Heart left ventricle (tissue), 16 donors: ENCODE measurements at regions not wholly inside any gene's neighbourhood (a gene's known extent, or its start where the extent isn't known, plus 50 kb on each side); places are given as distances from the start of the nearest gene placed in this dataset.

Experiments
- ATAC-seq, 4 donors: fragments of 200-7000 bp; cut with Tn5 transposase; one replicate each; pipeline ENCODE4 v1.9.1; 2020 to 2022; ENCODE audit warnings: moderate library complexity in 4 of 4, mild to moderate bottlenecking in 3 of 4, moderate number of reproducible peaks in 1 of 4
- DNase-seq, 5 donors: peaks; one replicate each; pipeline ENCODE4 v3.0.0-alpha.2; 2020
- H3K27ac ChIP-seq, 12 donors: fragments of 200-600 bp; sonication (generic) in 4 of 12; one replicate each; pipeline versions ENCODE4 v1.5.0 to v1.8.0; 2016 to 2022; ENCODE audit warnings: mild to moderate bottlenecking in 2 of 12
- H3K27me3 ChIP-seq, 9 donors: fragments of 200-600 bp; sonication (generic) in 2 of 9; one replicate each; pipeline versions ENCODE4 v1.5.1 to v1.8.0; 2016 to 2022; ENCODE audit warnings: mild to moderate bottlenecking in 3 of 9
- H3K36me3 ChIP-seq, 9 donors: fragments of 200-600 bp; sonication (generic) in 2 of 9; one replicate each; pipeline versions ENCODE4 v1.5.0 to v1.8.0; 2018 to 2022; ENCODE audit warnings: mild to moderate bottlenecking in 2 of 9
- H3K4me1 ChIP-seq, 12 donors: fragments of 200-600 bp; sonication (generic) in 4 of 12; one replicate each; pipeline versions ENCODE4 v1.5.0 to v1.8.0; 2016 to 2022; ENCODE audit warnings: mild to moderate bottlenecking in 3 of 12
- H3K4me3 ChIP-seq, 12 donors: fragments of 200-600 bp; sonication (generic) in 4 of 12; one replicate each; pipeline versions ENCODE4 v1.5.0 to v1.8.0; 2017 to 2022; ENCODE audit warnings: mild to moderate bottlenecking in 9 of 12, moderate library complexity in 4 of 12
- H3K9me3 ChIP-seq, 12 donors: fragments of 200-600 bp; sonication (generic) in 4 of 12; one replicate each; pipeline versions ENCODE4 v1.5.0 to v1.8.0; 2016 to 2022; ENCODE audit warnings: mild to moderate bottlenecking in 1 of 12
- CTCF ChIP-seq, 12 donors: fragments of 200-600 bp; sonication (generic) in 4 of 12; IDR thresholded peaks; one replicate each; pipeline versions ENCODE4 v1.5.0 to v1.8.0; 2018 to 2022; ENCODE audit warnings: antibody characterized with exemption in 12 of 12, mild to moderate bottlenecking in 5 of 12
- POLR2A ChIP-seq, 2 donors: fragments of 450-650 bp; IDR thresholded peaks; one replicate each; pipeline ENCODE4 v1.6.1; 2017; ENCODE audit warnings: antibody characterized with exemption in 2 of 2, mild to moderate bottlenecking in 2 of 2, moderate library complexity in 2 of 2
- WGBS, 4 donors: extraction: QIAGEN DNeasy Blood & Tissue Kit in 2 of 4; methylation state at CpG; one replicate each; pipeline versions ENCODE4 v1.1.5 to v1.1.7; 2013 to 2018; 5-methylcytosine and 5-hydroxymethylcytosine counted together
- intact Hi-C, 10 donors: fragments of 100-400 bp; cut with DNase I; formaldehyde crosslinking; loops; one replicate each; pipeline versions ENCODE4 v1.11.1 to v1.14.2; 2022
- donor health status: ischemic (EF 13 %, LVEDD 7.1; RV severe dilation, severe dysfunction).
- donor health status: healthy with polysubstance abuse.
- donor health status: DM: no; HTN: yes; CAD: no.
- donor health status: DM: no; HTN: no; CAD: no.
- donor health status: ischemic (EF 25% LVEDD 6.9; RV normal size, moderate dysfunction).
- donor health status: ischemic (EF 25% LVEDD 5.7; RV mildly dilated, moderate dysfunction).
- donor health status: healthy.
- donor health status: DM: yes; HTN: yes; CAD: no.
- donor health status: ischemic (EF 35%, LVEDD 5.7; RV mildly dilated, moderate dysfunction).
- donor health status: nonischemic (EF 11% LVEDD 7.7; RV severe dilation, severe dysfunction).
- donor health status: DM: yes; HTN: yes; CAD: no.
- donor health status: PGD.
- donor health status: ischemic (EF 29% LVEDD 5.4; RV normal size, mild dysfunction).
- donor health status: nonischemic (EF 23%, LVEDD 6.1; RV moderate dilation, normal function).

- no peak overlapping the region for H3K4me3 ChIP-seq
- WGBS, 4 donors: 81 to 87% (median 84%) methylated on average over 5 of the region's 5 CpGs
- TF ChIP-seq CTCF (IDR thresholded peaks at IDR 0.05) (no peak), POLR2A (IDR thresholded peaks at IDR 0.05) (no peak)
- intact Hi-C loops: loop anchor here in 1 of 10 donors (10.0 kb wide), 1 partner anchor 194 kb away; no protein-coding TSS in a partner anchor
- H3K27me3 ChIP-seq: no peaks in the 10 kb centered on the region
- no peak for DNase-seq
- ATAC-seq: no peak
- H3K9me3 ChIP-seq: no peaks in the 10 kb centered on the region
- H3K4me1 ChIP-seq: peaks cover 0 to 37% (median 21%) of the 10 kb centered on the region in 12 donors
- no peak overlapping the region for H3K27ac ChIP-seq
- H3K36me3 ChIP-seq: no peaks in the 10 kb centered on the region
Measured at GRCh38 chr2:158738363-158738762, 56.8 kb upstream of the DAPL1 start.

- no peak for DNase-seq
- TF ChIP-seq CTCF (IDR thresholded peaks at IDR 0.05): no peak
- no peaks in the 10 kb centered on the region for H3K36me3 ChIP-seq
- H3K27ac ChIP-seq: peak overlapping the region in 1 of 12 donors; percentile 64
- H3K9me3 ChIP-seq: no peaks in the 10 kb centered on the region
- WGBS, 4 donors: 50 to 58% (median 54%) methylated on average over 5 of the region's 5 CpGs
- intact Hi-C loops: loop anchor here in 6 of 10 donors (5.0 to 10.0 kb wide), 6 partner anchors 65 to 715 kb away; partner anchors contain the start of genes CCDC148 (in 1 of the 6) and PKP4 (in 1 of the 6)
- peaks cover 0 to 52% (median 27%) of the 10 kb centered on the region in 12 donors for H3K4me1 ChIP-seq
- peak in 3 of 4 donors; percentile 40 to 51 (median 45) for ATAC-seq
- no peaks in the 10 kb centered on the region for H3K27me3 ChIP-seq
- no peak overlapping the region for H3K4me3 ChIP-seq
Measured at GRCh38 chr2:158740127-158740526, 55.0 kb upstream of the DAPL1 start.

DNA sequence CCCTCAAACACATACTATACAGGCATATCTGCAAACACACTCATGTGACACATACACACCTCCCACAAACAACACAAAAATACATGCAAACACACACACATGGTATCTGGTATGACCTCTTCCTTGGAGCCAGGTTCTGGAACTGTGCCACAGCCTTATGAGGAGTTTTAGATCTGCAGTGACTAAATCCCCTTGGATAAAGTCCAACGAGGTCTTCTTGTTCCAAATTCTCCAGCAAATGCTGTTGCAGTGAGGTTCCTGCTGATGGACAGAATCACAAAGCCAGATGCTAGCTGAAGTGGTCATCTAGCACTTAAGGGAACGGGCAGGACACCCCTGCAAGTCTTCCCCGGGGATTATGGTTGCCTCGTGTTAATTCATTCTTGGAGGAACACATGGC lies 54.5 kb upstream of the DAPL1 start:
- TF ChIP-seq POLR2A (IDR thresholded peaks at IDR 0.05): no peak
- no peak for TF ChIP-seq CTCF (IDR thresholded peaks at IDR 0.05)
- H3K9me3 ChIP-seq: no peaks in the 10 kb centered on the region
- DNase-seq (peak in 1 of 5 donors; percentile 45), ATAC-seq (peak in 2 of 4 donors; percentile 6 to 19)
- intact Hi-C loops: loop anchor here in 6 of 10 donors (5.0 to 10.0 kb wide), 6 partner anchors 66 to 716 kb away; partner anchors contain the start of genes CCDC148 (in 1 of the 6) and PKP4 (in 1 of the 6)
- peak overlapping the region in 2 of 12 donors; percentile 64 to 75 for H3K27ac ChIP-seq
- H3K4me3 ChIP-seq: no peak overlapping the region
- no peaks in the 10 kb centered on the region for H3K27me3 ChIP-seq
- H3K4me1 ChIP-seq: peaks cover 0 to 57% (median 30%) of the 10 kb centered on the region in 12 donors
- WGBS, 4 donors: 48 to 70% (median 51%) methylated on average over 3 to 4 of the region's 4 CpGs
- no peaks in the 10 kb centered on the region for H3K36me3 ChIP-seq

DNA sequence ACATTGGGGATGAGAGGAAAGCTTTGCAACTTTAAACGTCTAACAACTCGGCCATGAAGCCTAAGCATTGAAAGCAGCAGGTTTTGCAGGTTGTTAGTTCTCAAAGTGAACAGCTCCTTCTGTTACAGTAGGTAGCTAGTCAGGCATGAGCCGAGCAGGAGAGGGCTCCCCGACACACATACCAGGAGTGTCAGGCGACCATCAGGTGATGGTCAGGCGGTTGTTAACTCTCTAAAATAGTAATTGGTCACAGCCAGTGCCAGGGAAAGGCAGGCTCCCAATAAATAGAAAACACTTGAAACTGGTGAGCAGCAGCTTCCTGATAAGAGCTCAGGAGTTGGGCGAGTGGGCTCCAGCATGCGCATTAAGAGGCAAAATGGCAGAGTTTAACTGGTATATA lies 53.5 kb upstream of the DAPL1 start:
- intact Hi-C loops: loop anchor here in 6 of 10 donors (5.0 to 10.0 kb wide), 6 partner anchors 67 to 717 kb away; partner anchors contain the start of genes CCDC148 (in 1 of the 6) and PKP4 (in 1 of the 6)
- ATAC-seq: peak; percentile 31 to 67 (median 52)
- H3K4me3 ChIP-seq: no peak overlapping the region
- H3K27ac ChIP-seq: peak overlapping the region in 7 of 12 donors; percentile 11 to 77 (median 53)
- H3K9me3 ChIP-seq: no peaks in the 10 kb centered on the region
- peaks cover 3 to 66% (median 33%) of the 10 kb centered on the region in 12 donors for H3K4me1 ChIP-seq
- 57 to 71% (median 65%) methylated on average over 8 of the region's 8 CpGs for WGBS, 4 donors
- H3K27me3 ChIP-seq: no peaks in the 10 kb centered on the region
- DNase-seq: peak in 1 of 5 donors; percentile 71
- no peak for TF ChIP-seq POLR2A (IDR thresholded peaks at IDR 0.05)
- TF ChIP-seq CTCF (IDR thresholded peaks at IDR 0.05): no peak
- H3K36me3 ChIP-seq: no peaks in the 10 kb centered on the region
